ENCODE measurements at regions not wholly inside any gene's neighbourhood (a gene's known extent, or its start where the extent isn't known, plus 50 kb on each side); places are given as distances from the start of the nearest gene placed in this dataset.

DNA sequence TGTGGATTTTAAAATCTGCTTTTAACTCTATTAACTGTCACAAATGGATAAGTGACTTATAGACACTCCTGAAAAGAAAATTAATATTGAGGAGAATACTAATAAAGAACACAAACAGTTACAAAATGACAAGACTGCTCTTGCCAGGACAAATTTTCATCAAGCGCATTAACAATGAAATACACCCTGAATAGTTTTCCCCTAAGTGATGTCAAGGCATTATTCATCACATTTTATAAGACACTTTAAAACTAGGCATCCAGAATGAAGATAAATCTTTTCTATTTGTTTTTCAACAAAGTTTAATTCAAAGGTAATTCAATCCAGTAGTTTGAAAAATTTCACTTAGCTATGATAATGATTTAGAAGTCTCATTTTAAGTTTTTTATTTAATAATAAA is 110.5 kb upstream of the SEC61G start:
- Histone ChIP-seq H4K20me1 (ENCODE audit: control insufficient read depth, extremely low read depth, insufficient read depth, low read length) (no peaks in the 10 kb centered on the region), H3K9ac (ENCODE audit: insufficient read depth, low read length) (no peak overlapping the region), H3K4me2 (ENCODE audit: extremely low read depth, insufficient read depth, low read length) (no peak overlapping the region), H3K4me3 (replicated peaks in 1 of 4; ENCODE audit: control extremely low read depth in 1 of 4, insufficient read depth in 1 of 4, low read depth in 3 of 4, low read length in 4 of 4) (no peak overlapping the region), H3K9me3 (ENCODE audit: control insufficient read depth, insufficient read depth, low read depth, low read length) (no peaks in the 10 kb centered on the region), H2AFZ (ENCODE audit: low read length) (no peak overlapping the region), H3K4me1 (ENCODE audit: control insufficient read depth, extremely low read depth, insufficient read depth, low read length) (no peaks in the 10 kb centered on the region), H3K36me3 (ENCODE audit: control insufficient read depth, insufficient read depth, low read length) (no peaks in the 10 kb centered on the region), H3K79me2 (ENCODE audit: control insufficient read depth, insufficient read depth, low read length) (no peaks in the 10 kb centered on the region), H3K27me3 (ENCODE audit: control insufficient read depth, insufficient read depth, low read length) (no peaks in the 10 kb centered on the region), H3K27ac (ENCODE audit: insufficient read depth, low read length) (no peak overlapping the region)
- TF ChIP-seq, protein P1, sequence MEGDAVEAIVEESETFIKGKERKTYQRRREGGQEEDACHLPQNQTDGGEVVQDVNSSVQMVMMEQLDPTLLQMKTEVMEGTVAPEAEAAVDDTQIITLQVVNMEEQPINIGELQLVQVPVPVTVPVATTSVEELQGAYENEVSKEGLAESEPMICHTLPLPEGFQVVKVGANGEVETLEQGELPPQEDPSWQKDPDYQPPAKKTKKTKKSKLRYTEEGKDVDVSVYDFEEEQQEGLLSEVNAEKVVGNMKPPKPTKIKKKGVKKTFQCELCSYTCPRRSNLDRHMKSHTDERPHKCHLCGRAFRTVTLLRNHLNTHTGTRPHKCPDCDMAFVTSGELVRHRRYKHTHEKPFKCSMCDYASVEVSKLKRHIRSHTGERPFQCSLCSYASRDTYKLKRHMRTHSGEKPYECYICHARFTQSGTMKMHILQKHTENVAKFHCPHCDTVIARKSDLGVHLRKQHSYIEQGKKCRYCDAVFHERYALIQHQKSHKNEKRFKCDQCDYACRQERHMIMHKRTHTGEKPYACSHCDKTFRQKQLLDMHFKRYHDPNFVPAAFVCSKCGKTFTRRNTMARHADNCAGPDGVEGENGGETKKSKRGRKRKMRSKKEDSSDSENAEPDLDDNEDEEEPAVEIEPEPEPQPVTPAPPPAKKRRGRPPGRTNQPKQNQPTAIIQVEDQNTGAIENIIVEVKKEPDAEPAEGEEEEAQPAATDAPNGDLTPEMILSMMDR (conservative IDR thresholded peaks at IDR 0.05 in 1 of 2, IDR thresholded peaks at IDR 0.05 in 1 of 2; ENCODE audit: low read depth in 1 of 2, low read length in 2 of 2) = no peak
- no peak for TF ChIP-seq EZH2 (IDR thresholded peaks at IDR 0.05; ENCODE audit: low read length, missing control alignments)
- DNase-seq (ENCODE audit: low read depth in 2 of 2) = no peak

DNA sequence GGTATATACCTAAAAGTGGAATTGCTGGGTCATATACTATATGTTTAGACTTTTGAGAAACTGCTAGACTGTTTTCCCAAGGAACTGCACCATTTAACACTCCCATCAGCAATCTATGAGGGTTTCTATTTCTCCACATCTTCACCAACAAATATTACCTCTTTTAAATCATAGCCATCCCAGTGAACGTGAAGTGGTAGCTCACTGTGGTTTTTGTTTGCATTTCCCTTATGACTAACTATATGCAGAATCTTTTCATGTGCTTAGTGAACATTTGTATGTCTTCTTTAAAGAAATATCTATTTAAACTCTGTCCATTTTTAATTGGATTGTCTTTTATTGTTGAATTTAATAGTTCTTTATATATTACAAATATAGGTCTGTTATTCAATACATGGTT is 115.8 kb upstream of the SEC61G start:
- no peaks in the 10 kb centered on the region for H3K36me3 ChIP-seq (ENCODE audit: control insufficient read depth, insufficient read depth, low read length)
- no peaks in the 10 kb centered on the region for H4K20me1 ChIP-seq (ENCODE audit: control insufficient read depth, extremely low read depth, insufficient read depth, low read length)
- H3K79me2 ChIP-seq (ENCODE audit: control insufficient read depth, insufficient read depth, low read length) = no peaks in the 10 kb centered on the region
- H3K27me3 ChIP-seq (ENCODE audit: control insufficient read depth, insufficient read depth, low read length) = no peaks in the 10 kb centered on the region
- H3K4me1 ChIP-seq (ENCODE audit: control insufficient read depth, extremely low read depth, insufficient read depth, low read length) = no peaks in the 10 kb centered on the region
- no peak overlapping the region for H2AFZ ChIP-seq (ENCODE audit: low read length)
- no peak overlapping the region for H3K27ac ChIP-seq (ENCODE audit: insufficient read depth, low read length)
- DNase-seq (ENCODE audit: low read depth in 2 of 2) = peak in 1 of 2 donors; percentile 2
- H3K9me3 ChIP-seq (ENCODE audit: control insufficient read depth, insufficient read depth, low read depth, low read length) = no peaks in the 10 kb centered on the region
- no peak overlapping the region for H3K9ac ChIP-seq (ENCODE audit: insufficient read depth, low read length)
- no peak overlapping the region for H3K4me3 ChIP-seq (replicated peaks in 1 of 4; ENCODE audit: control extremely low read depth in 1 of 4, insufficient read depth in 1 of 4, low read depth in 3 of 4, low read length in 4 of 4)
- H3K4me2 ChIP-seq (ENCODE audit: extremely low read depth, insufficient read depth, low read length) = no peak overlapping the region
- no peak for TF ChIP-seq EZH2 (IDR thresholded peaks at IDR 0.05; ENCODE audit: low read length, missing control alignments)
- TF ChIP-seq, protein P1 (conservative IDR thresholded peaks at IDR 0.05 in 1 of 2, IDR thresholded peaks at IDR 0.05 in 1 of 2; ENCODE audit: low read depth in 1 of 2, low read length in 2 of 2) = no peak

DNA sequence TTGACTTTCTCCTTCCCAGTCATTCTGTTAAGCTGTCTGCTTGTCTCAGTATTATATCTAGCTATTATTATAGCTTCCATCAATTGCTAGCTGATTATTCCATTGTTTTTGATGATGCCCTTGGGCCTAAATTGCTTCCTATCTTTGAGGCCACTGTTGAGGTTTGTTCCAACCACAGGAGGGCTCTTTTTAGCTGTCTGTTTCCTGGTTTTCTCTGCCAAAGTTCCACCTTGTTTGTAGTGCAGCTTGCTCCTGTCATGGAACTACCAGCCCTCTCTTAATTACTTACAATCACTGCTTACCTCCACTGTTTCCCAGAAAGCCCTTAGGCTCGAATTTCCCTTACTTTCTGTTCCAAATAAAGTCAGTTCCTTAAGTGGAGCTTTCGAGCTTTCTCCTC is 118.7 kb upstream of the SEC61G start:
- no peak overlapping the region for H3K27ac ChIP-seq (ENCODE audit: insufficient read depth, low read length)
- no peaks in the 10 kb centered on the region for H3K27me3 ChIP-seq (ENCODE audit: control insufficient read depth, insufficient read depth, low read length)
- H3K9me3 ChIP-seq (ENCODE audit: control insufficient read depth, insufficient read depth, low read depth, low read length) = no peaks in the 10 kb centered on the region
- H3K79me2 ChIP-seq (ENCODE audit: control insufficient read depth, insufficient read depth, low read length) = no peaks in the 10 kb centered on the region
- no peak overlapping the region for H3K4me2 ChIP-seq (ENCODE audit: extremely low read depth, insufficient read depth, low read length)
- H2AFZ ChIP-seq (ENCODE audit: low read length) = no peak overlapping the region
- H3K4me3 ChIP-seq (replicated peaks in 1 of 4; ENCODE audit: control extremely low read depth in 1 of 4, insufficient read depth in 1 of 4, low read depth in 3 of 4, low read length in 4 of 4) = no peak overlapping the region
- H3K4me1 ChIP-seq (ENCODE audit: control insufficient read depth, extremely low read depth, insufficient read depth, low read length) = no peaks in the 10 kb centered on the region
- no peak overlapping the region for H3K9ac ChIP-seq (ENCODE audit: insufficient read depth, low read length)
- peak in 1 of 2 donors; percentile 4 for DNase-seq (ENCODE audit: low read depth in 2 of 2)
- TF ChIP-seq, protein P1 (conservative IDR thresholded peaks at IDR 0.05 in 1 of 2, IDR thresholded peaks at IDR 0.05 in 1 of 2; ENCODE audit: low read depth in 1 of 2, low read length in 2 of 2) = peak in 1 of 2 donors; percentile 13
- TF ChIP-seq EZH2 (IDR thresholded peaks at IDR 0.05; ENCODE audit: low read length, missing control alignments) = no peak
- no peaks in the 10 kb centered on the region for H3K36me3 ChIP-seq (ENCODE audit: control insufficient read depth, insufficient read depth, low read length)
- no peaks in the 10 kb centered on the region for H4K20me1 ChIP-seq (ENCODE audit: control insufficient read depth, extremely low read depth, insufficient read depth, low read length)

Measured in fibroblast of lung (primary cell).